ENCODE measurements at regions not wholly inside any gene's neighbourhood (a gene's known extent, or its start where the extent isn't known, plus 50 kb on each side); places are given as distances from the start of the nearest gene placed in this dataset.

- Histone ChIP-seq H2BK12ac (ENCODE audit: low read length) (no peak overlapping the region), H2BK5ac (ENCODE audit: low read length) (no peak overlapping the region), H2BK15ac (ENCODE audit: low read length) (no peak overlapping the region), H4K91ac (ENCODE audit: low read depth, low read length, poor library complexity) (no peak overlapping the region), H3K4me2 (ENCODE audit: insufficient read depth, low read length, poor library complexity, severe bottlenecking) (no peak overlapping the region), H3K79me1 (ENCODE audit: low read depth, low read length) (no peaks in the 10 kb centered on the region), H3K4me3 (ENCODE audit: low read length in 2 of 2) (no peak overlapping the region), H2AK5ac (ENCODE audit: low read depth, low read length) (no peak overlapping the region), H3K23ac (ENCODE audit: low read depth, low read length, poor library complexity) (no peak overlapping the region), H3K18ac (ENCODE audit: low read length) (no peak overlapping the region), H2AFZ (ENCODE audit: low read length) (no peak overlapping the region), H3K4ac (ENCODE audit: low read length) (no peak overlapping the region), H3K9ac (ENCODE audit: low read depth, low read length, poor library complexity) (no peak overlapping the region), H3K9me3 (replicated peaks in 1 of 2; ENCODE audit: control insufficient read depth in 2 of 2, insufficient read depth in 1 of 2, low read depth in 1 of 2, low read length in 2 of 2) (no peaks in the 10 kb centered on the region), H3K27ac (replicated peaks; ENCODE audit: low read length) (no peak overlapping the region), H3K4me1 (ENCODE audit: control insufficient read depth in 2 of 2, insufficient read depth in 1 of 2, low read depth in 1 of 2, low read length in 2 of 2) (no peaks in the 10 kb centered on the region), H4K8ac (ENCODE audit: low read depth, low read length) (no peak overlapping the region), H3K36me3 (replicated peaks in 1 of 2; ENCODE audit: control insufficient read depth in 2 of 2, insufficient read depth in 2 of 2, low read length in 2 of 2) (no peaks in the 10 kb centered on the region), H3K14ac (ENCODE audit: low read length) (no peak overlapping the region), H3K27me3 (ENCODE audit: control insufficient read depth in 3 of 3, insufficient read depth in 3 of 3, low read depth in 1 of 3, low read length in 3 of 3) (no peaks in the 10 kb centered on the region), H2BK120ac (ENCODE audit: low read depth, low read length) (no peak overlapping the region)
- no peak for DNase-seq (ENCODE audit: low spot score)
These were observed 165.4 kb upstream of the ZPLD1 start for GRCh38 chr3:102269406-102269805.

- Histone ChIP-seq H3K4me1 (ENCODE audit: control insufficient read depth in 2 of 2, insufficient read depth in 1 of 2, low read depth in 1 of 2, low read length in 2 of 2) (no peaks in the 10 kb centered on the region), H4K8ac (ENCODE audit: low read depth, low read length) (no peak overlapping the region), H4K91ac (ENCODE audit: low read depth, low read length, poor library complexity) (no peak overlapping the region), H2BK120ac (ENCODE audit: low read depth, low read length) (no peak overlapping the region), H3K27ac (replicated peaks; ENCODE audit: low read length) (no peak overlapping the region), H2BK12ac (ENCODE audit: low read length) (no peak overlapping the region), H3K79me1 (ENCODE audit: low read depth, low read length) (no peaks in the 10 kb centered on the region), H3K4me2 (ENCODE audit: insufficient read depth, low read length, poor library complexity, severe bottlenecking) (no peak overlapping the region), H2BK5ac (ENCODE audit: low read length) (no peak overlapping the region), H2AK5ac (ENCODE audit: low read depth, low read length) (no peak overlapping the region), H3K18ac (ENCODE audit: low read length) (no peak overlapping the region), H3K4me3 (ENCODE audit: low read length in 2 of 2) (no peak overlapping the region), H2BK15ac (ENCODE audit: low read length) (no peak overlapping the region), H3K14ac (ENCODE audit: low read length) (no peak overlapping the region), H3K36me3 (replicated peaks in 1 of 2; ENCODE audit: control insufficient read depth in 2 of 2, insufficient read depth in 2 of 2, low read length in 2 of 2) (no peaks in the 10 kb centered on the region), H3K9me3 (replicated peaks in 1 of 2; ENCODE audit: control insufficient read depth in 2 of 2, insufficient read depth in 1 of 2, low read depth in 1 of 2, low read length in 2 of 2) (no peaks in the 10 kb centered on the region), H2AFZ (ENCODE audit: low read length) (no peak overlapping the region), H3K27me3 (ENCODE audit: control insufficient read depth in 3 of 3, insufficient read depth in 3 of 3, low read depth in 1 of 3, low read length in 3 of 3) (no peaks in the 10 kb centered on the region), H3K4ac (ENCODE audit: low read length) (no peak overlapping the region), H3K23ac (ENCODE audit: low read depth, low read length, poor library complexity) (no peak overlapping the region), H3K9ac (ENCODE audit: low read depth, low read length, poor library complexity) (no peak overlapping the region)
- no peak for DNase-seq (ENCODE audit: low spot score)
These were observed 144.6 kb upstream of the ZPLD1 start for GRCh38 chr3:102290241-102290640.

- no peak overlapping the region for H3K27ac ChIP-seq (replicated peaks; ENCODE audit: low read length)
- no peak for DNase-seq (ENCODE audit: low spot score)
- no peak overlapping the region for H3K4me3 ChIP-seq (ENCODE audit: low read length in 2 of 2)
- H2BK120ac ChIP-seq (ENCODE audit: low read depth, low read length): no peak overlapping the region
- H3K4me1 ChIP-seq (ENCODE audit: control insufficient read depth in 2 of 2, insufficient read depth in 1 of 2, low read depth in 1 of 2, low read length in 2 of 2): no peaks in the 10 kb centered on the region
- H2BK15ac ChIP-seq (ENCODE audit: low read length): no peak overlapping the region
- H3K27me3 ChIP-seq (ENCODE audit: control insufficient read depth in 3 of 3, insufficient read depth in 3 of 3, low read depth in 1 of 3, low read length in 3 of 3): no peaks in the 10 kb centered on the region
- H3K9ac ChIP-seq (ENCODE audit: low read depth, low read length, poor library complexity): no peak overlapping the region
- no peaks in the 10 kb centered on the region for H3K9me3 ChIP-seq (replicated peaks in 1 of 2; ENCODE audit: control insufficient read depth in 2 of 2, insufficient read depth in 1 of 2, low read depth in 1 of 2, low read length in 2 of 2)
- no peak overlapping the region for H2BK12ac ChIP-seq (ENCODE audit: low read length)
- H4K91ac ChIP-seq (ENCODE audit: low read depth, low read length, poor library complexity): no peak overlapping the region
- H3K18ac ChIP-seq (ENCODE audit: low read length): no peak overlapping the region
- H3K36me3 ChIP-seq (replicated peaks in 1 of 2; ENCODE audit: control insufficient read depth in 2 of 2, insufficient read depth in 2 of 2, low read length in 2 of 2): no peaks in the 10 kb centered on the region
- no peak overlapping the region for H3K4me2 ChIP-seq (ENCODE audit: insufficient read depth, low read length, poor library complexity, severe bottlenecking)
- no peak overlapping the region for H2AFZ ChIP-seq (ENCODE audit: low read length)
- H3K4ac ChIP-seq (ENCODE audit: low read length): no peak overlapping the region
- no peak overlapping the region for H4K8ac ChIP-seq (ENCODE audit: low read depth, low read length)
- no peaks in the 10 kb centered on the region for H3K79me1 ChIP-seq (ENCODE audit: low read depth, low read length)
- H2AK5ac ChIP-seq (ENCODE audit: low read depth, low read length): no peak overlapping the region
- H3K14ac ChIP-seq (ENCODE audit: low read length): no peak overlapping the region
- no peak overlapping the region for H2BK5ac ChIP-seq (ENCODE audit: low read length)
- no peak overlapping the region for H3K23ac ChIP-seq (ENCODE audit: low read depth, low read length, poor library complexity)
These were observed 139.1 kb upstream of the ZPLD1 start for GRCh38 chr3:102295756-102296155.

- Histone ChIP-seq H3K4me3 (ENCODE audit: low read length in 2 of 2) (no peak overlapping the region), H3K27me3 (ENCODE audit: control insufficient read depth in 3 of 3, insufficient read depth in 3 of 3, low read depth in 1 of 3, low read length in 3 of 3) (no peaks in the 10 kb centered on the region), H2AFZ (ENCODE audit: low read length) (no peak overlapping the region), H3K9ac (ENCODE audit: low read depth, low read length, poor library complexity) (no peak overlapping the region), H3K18ac (ENCODE audit: low read length) (no peak overlapping the region), H2BK5ac (ENCODE audit: low read length) (no peak overlapping the region), H3K4ac (ENCODE audit: low read length) (no peak overlapping the region), H3K23ac (ENCODE audit: low read depth, low read length, poor library complexity) (no peak overlapping the region), H3K4me1 (ENCODE audit: control insufficient read depth in 2 of 2, insufficient read depth in 1 of 2, low read depth in 1 of 2, low read length in 2 of 2) (peaks cover 0 to 3% of the 10 kb centered on the region in 2 donors), H3K4me2 (ENCODE audit: insufficient read depth, low read length, poor library complexity, severe bottlenecking) (no peak overlapping the region), H3K27ac (replicated peaks; ENCODE audit: low read length) (no peak overlapping the region), H3K14ac (ENCODE audit: low read length) (no peak overlapping the region), H2BK120ac (ENCODE audit: low read depth, low read length) (no peak overlapping the region), H4K91ac (ENCODE audit: low read depth, low read length, poor library complexity) (no peak overlapping the region), H3K36me3 (replicated peaks in 1 of 2; ENCODE audit: control insufficient read depth in 2 of 2, insufficient read depth in 2 of 2, low read length in 2 of 2) (no peaks in the 10 kb centered on the region), H2BK15ac (ENCODE audit: low read length) (no peak overlapping the region), H3K9me3 (replicated peaks in 1 of 2; ENCODE audit: control insufficient read depth in 2 of 2, insufficient read depth in 1 of 2, low read depth in 1 of 2, low read length in 2 of 2) (no peaks in the 10 kb centered on the region), H4K8ac (ENCODE audit: low read depth, low read length) (no peak overlapping the region), H2AK5ac (ENCODE audit: low read depth, low read length) (no peak overlapping the region), H2BK12ac (ENCODE audit: low read length) (no peak overlapping the region), H3K79me1 (ENCODE audit: low read depth, low read length) (no peaks in the 10 kb centered on the region)
- no CpG with 5 or more reads among the region's 3 CpGs for WGBS, 2 donors (ENCODE audit: extremely low coverage in 2 of 2, insufficient read length in 2 of 2, insufficient replicate concordance in 1 of 2)
- DNase-seq (ENCODE audit: low spot score): no peak
These were observed 137.7 kb upstream of the ZPLD1 start for GRCh38 chr3:102297072-102297658.
